GM23338 (cell line): ENCODE measurements at regions not wholly inside any gene's neighbourhood (a gene's known extent, or its start where the extent isn't known, plus 50 kb on each side); places are given as distances from the start of the nearest gene placed in this dataset.

ENCODE experiments used
- ATAC-seq: fragments of 200-7000 bp; cut with Tn5 transposase; 3 replicates; pipeline ENCODE4 v1.9.1; 2020
- DNase-seq: peaks from one replicate; pipeline ENCODE4 v3.0.0-alpha.2; 2015; ENCODE audit warnings: low spot score
- H2AFZ ChIP-seq: fragments of 200-600 bp; sonication (generic); 2 replicates; pipeline ENCODE4 v1.8.0; 2016; ENCODE audit warnings: antibody characterized with exemption, mild to moderate bottlenecking, moderate library complexity
- H3F3A ChIP-seq: fragments of 200-600 bp; sonication (generic); replicated peaks from 2 replicates; pipeline ENCODE4 v1.8.0; 2017; ENCODE audit warnings: antibody characterized with exemption, mixed run types, low read depth
- H3K27ac ChIP-seq: fragments of 200-600 bp; sonication (generic); 2 replicates; pipeline ENCODE4 v1.6.1; 2016; ENCODE audit warnings: low read depth
- H3K27me3 ChIP-seq: fragments of 200-600 bp; sonication (generic); 2 replicates; pipeline ENCODE4 v1.8.0; 2016; ENCODE audit warnings: mild to moderate bottlenecking, mixed run types, moderate library complexity; ENCODE audit not compliant: insufficient read depth
- H3K36me3 ChIP-seq: fragments of 200-600 bp; sonication (generic); 2 replicates; pipeline ENCODE4 v1.8.0; 2016; ENCODE audit warnings: mild to moderate bottlenecking; ENCODE audit not compliant: insufficient read depth
- H3K4me1 ChIP-seq: fragments of 200-600 bp; sonication (generic); 2 replicates; pipeline ENCODE4 v1.8.0; 2016; ENCODE audit warnings: mild to moderate bottlenecking, moderate library complexity; ENCODE audit not compliant: insufficient read depth
- H3K4me2 ChIP-seq: fragments of 200-600 bp; sonication (generic); 2 replicates; pipeline ENCODE4 v1.7.1; 2017; ENCODE audit warnings: mixed run types
- H3K4me3 ChIP-seq: fragments of 200-600 bp; sonication (generic); 2 replicates; pipeline ENCODE4 v1.6.1; 2016; ENCODE audit warnings: mixed run types
- H3K79me2 ChIP-seq: fragments of 200-600 bp; sonication (generic); replicated peaks from 2 replicates; pipeline ENCODE4 v1.8.0; 2017; ENCODE audit warnings: mild to moderate bottlenecking; ENCODE audit not compliant: insufficient read depth
- H3K9me2 ChIP-seq: fragments of 200-600 bp; sonication (generic); 2 replicates; pipeline ENCODE4 v1.8.0; 2017; ENCODE audit not compliant: insufficient read depth
- H4K20me1 ChIP-seq: fragments of 200-600 bp; sonication (generic); replicated peaks from 2 replicates; pipeline ENCODE4 v1.8.0; 2017; ENCODE audit warnings: mild to moderate bottlenecking; ENCODE audit not compliant: insufficient read depth
- H3K27ac Mint-ChIP-seq: 2 replicates; pipeline ENCODE4 v1.8.0; 2020; ENCODE audit warnings: inconsistent platforms, mild to moderate bottlenecking, moderate library complexity, mixed read lengths
- H3K27me3 Mint-ChIP-seq: 3 replicates; pipeline ENCODE4 v1.8.0; 2022; ENCODE audit warnings: low read depth, mild to moderate bottlenecking, moderate library complexity, mixed read lengths, inconsistent platforms; ENCODE audit not compliant: insufficient read depth, poor library complexity
- H3K36me3 Mint-ChIP-seq: 3 replicates; pipeline ENCODE4 v1.8.0; 2021; ENCODE audit warnings: low read depth, mild to moderate bottlenecking, inconsistent platforms, moderate library complexity, mixed read lengths
- H3K4me1 Mint-ChIP-seq: 3 replicates; pipeline ENCODE4 v1.8.0; 2020; ENCODE audit warnings: mild to moderate bottlenecking, inconsistent platforms, mixed read lengths
- H3K4me3 Mint-ChIP-seq: 3 replicates; pipeline ENCODE4 v1.8.0; 2021; ENCODE audit warnings: moderate library complexity, mild to moderate bottlenecking, inconsistent platforms, mixed read lengths
- H3K9me3 Mint-ChIP-seq: 3 replicates; pipeline ENCODE4 v1.8.0; 2020; ENCODE audit warnings: moderate library complexity, mild to moderate bottlenecking, inconsistent platforms, mixed read lengths
- CREB1 ChIP-seq: fragments of 250-450 bp; sonication (Bioruptor Pico); IDR thresholded peaks from 2 replicates; pipeline ENCODE4 v1.5.0; 2020; ENCODE audit warnings: low read depth, mild to moderate bottlenecking, moderate library complexity
- CTCF ChIP-seq, 2 experiments: fragments of 200-600 bp in 1 of 2; sonication (generic) in 1 of 2; conservative IDR thresholded peaks; 2 replicates each; pipeline versions ENCODE4 v1.5.1 to v1.6.1; 2016 to 2017; ENCODE audit warnings: antibody characterized with exemption in 2 of 2, low read depth in 2 of 2, mild to moderate bottlenecking in 2 of 2, moderate library complexity in 1 of 2
- EZH2 ChIP-seq: fragments of 200-600 bp; sonication (generic); IDR thresholded peaks from one replicate; pipeline ENCODE4 v1.8.0; 2017; ENCODE audit warnings: antibody characterized with exemption, mild to moderate bottlenecking, low read depth; ENCODE audit not compliant: unreplicated experiment
- JUNB ChIP-seq: IDR thresholded peaks from one replicate; pipeline ENCODE4 v1.6.1; 2016; ENCODE audit warnings: antibody characterized with exemption; ENCODE audit not compliant: unreplicated experiment
- REST ChIP-seq: IDR thresholded peaks from one replicate; pipeline ENCODE4 v1.6.1; 2018; ENCODE audit warnings: antibody characterized with exemption; ENCODE audit not compliant: unreplicated experiment
- STAT1 ChIP-seq: IDR thresholded peaks from one replicate; pipeline ENCODE4 v1.6.1; 2016; ENCODE audit warnings: antibody characterized with exemption; ENCODE audit not compliant: unreplicated experiment
- ZNF331 ChIP-seq: fragments of 250-450 bp; sonication (Bioruptor Pico); IDR thresholded peaks from 2 replicates; pipeline ENCODE4 v1.5.0; 2020; ENCODE audit warnings: low read depth, mild to moderate bottlenecking, moderate library complexity
- ZNF462 ChIP-seq: fragments of 250-450 bp; sonication (Bioruptor Pico); IDR thresholded peaks from 2 replicates; pipeline ENCODE4 v1.5.0; 2020; ENCODE audit warnings: mild to moderate bottlenecking, moderate library complexity

GRCh38 chr17:15175356-15175755 is 89.8 kb downstream of the PMP22 start (continued):
- TF ChIP-seq EZH2 (no peak), ZNF331 (no peak), CREB1 (no peak), REST (no peak), JUNB (no peak), STAT1 (no peak)

- Mint-ChIP-seq H3K9me3 (peaks cover 2% of the 10 kb centered on the region), H3K27me3 (no peaks in the 10 kb centered on the region), H3K4me1 (peaks cover 14% of the 10 kb centered on the region), H3K27ac (peak overlapping the region; percentile 17; the same call in 1 of the 2 replicates), H3K36me3 (no peaks in the 10 kb centered on the region), H3K4me3 (no peak overlapping the region)
- no peaks in the 10 kb centered on the region for H3F3A ChIP-seq
- peaks cover 6% of the 10 kb centered on the region; the same call in 1 of the 2 replicates for H3K4me1 ChIP-seq
- H3K9me2 ChIP-seq: peaks cover 7% of the 10 kb centered on the region; the same call in 1 of the 2 replicates
- no peak overlapping the region for H3K4me2 ChIP-seq
- ATAC-seq (peak; percentile 99), DNase-seq (peak; percentile 88)
- H3K4me3 ChIP-seq: no peak overlapping the region
- no peaks in the 10 kb centered on the region for H3K27me3 ChIP-seq
- H2AFZ ChIP-seq: peak overlapping the region; percentile 61; the same call in 1 of the 2 replicates
- H3K27ac ChIP-seq: no peak overlapping the region
- H3K79me2 ChIP-seq: no peaks in the 10 kb centered on the region
- H4K20me1 ChIP-seq: no peaks in the 10 kb centered on the region
- TF ChIP-seq REST: no peak
- TF ChIP-seq ZNF462 (CRISPR knock-in tag): peak; percentile 61; the same call in 1 of the 2 replicates
- TF ChIP-seq JUNB: no peak
- TF ChIP-seq CTCF (conservative IDR thresholded peaks at IDR 0.05; ENCODE audit: low read depth in 2 of 2): peak; percentile 82 to 86
- H3K36me3 ChIP-seq: no peaks in the 10 kb centered on the region
Measured at GRCh38 chr17:15171167-15172047, 93.7 kb downstream of the PMP22 start.
